Activated T-cell treated with anti-CD3 and anti-CD28 coated beads for 4 hours (primary cell): ENCODE measurements at regions not wholly inside any gene's neighbourhood (a gene's known extent, or its start where the extent isn't known, plus 50 kb on each side); places are given as distances from the start of the nearest gene placed in this dataset.
"Not testable (repeated sequence)": the region's sequence is repeated elsewhere in the genome, so short reads cannot be mapped to it uniquely, and the experiment has no call there.

ENCODE experiments used
- DNase-seq: peaks from one replicate; pipeline ENCODE4 v3.0.0-alpha.2; 2020

DNA sequence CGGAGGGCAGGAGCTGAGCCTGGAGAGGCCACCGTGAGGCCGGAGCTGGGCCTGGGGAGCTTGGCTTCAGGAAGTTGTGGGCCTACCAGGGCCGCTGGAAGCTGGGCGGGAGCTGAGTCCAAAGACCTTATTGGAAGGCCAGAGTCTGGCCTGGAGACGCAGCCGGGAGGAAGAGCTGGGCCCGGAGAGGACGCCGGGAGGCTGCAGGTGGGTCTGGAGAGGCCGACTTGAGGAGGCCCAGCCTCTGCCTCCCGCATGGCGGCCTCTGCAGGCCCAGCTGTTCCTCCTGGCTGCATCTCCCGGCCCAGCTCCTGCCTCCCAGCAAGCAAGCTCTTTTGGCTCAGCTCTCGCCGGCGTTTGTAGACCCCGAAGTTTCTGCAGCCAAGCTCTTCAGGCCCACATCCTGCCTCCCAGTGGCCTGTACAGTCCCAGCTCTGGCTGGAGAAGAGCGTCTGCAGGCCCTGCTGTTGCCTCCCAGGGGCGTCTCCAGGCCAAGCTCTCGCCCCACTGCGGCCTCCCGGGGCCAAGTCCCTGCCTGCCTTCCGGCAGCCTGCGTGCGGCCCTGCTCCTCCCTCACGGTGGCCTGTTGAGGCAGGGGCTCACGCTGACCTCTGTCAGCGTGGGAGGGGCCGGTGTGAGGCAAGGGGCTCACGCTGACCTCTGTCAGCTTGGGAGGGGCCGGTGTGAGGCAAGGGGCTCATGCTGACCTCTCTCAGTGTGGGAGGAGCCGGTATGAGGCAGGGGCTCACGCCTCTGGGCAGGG lies 70.4 kb upstream of the COBL start:
- not testable (repeated sequence) for DNase-seq

- not testable (repeated sequence) for DNase-seq
Measured at GRCh38 chr7:51386184-51386583, 69.6 kb upstream of the COBL start.

GRCh38 chr7:51382243-51382642 lies 65.6 kb upstream of the COBL start:
- DNase-seq, result not testable (repeated sequence)

DNA sequence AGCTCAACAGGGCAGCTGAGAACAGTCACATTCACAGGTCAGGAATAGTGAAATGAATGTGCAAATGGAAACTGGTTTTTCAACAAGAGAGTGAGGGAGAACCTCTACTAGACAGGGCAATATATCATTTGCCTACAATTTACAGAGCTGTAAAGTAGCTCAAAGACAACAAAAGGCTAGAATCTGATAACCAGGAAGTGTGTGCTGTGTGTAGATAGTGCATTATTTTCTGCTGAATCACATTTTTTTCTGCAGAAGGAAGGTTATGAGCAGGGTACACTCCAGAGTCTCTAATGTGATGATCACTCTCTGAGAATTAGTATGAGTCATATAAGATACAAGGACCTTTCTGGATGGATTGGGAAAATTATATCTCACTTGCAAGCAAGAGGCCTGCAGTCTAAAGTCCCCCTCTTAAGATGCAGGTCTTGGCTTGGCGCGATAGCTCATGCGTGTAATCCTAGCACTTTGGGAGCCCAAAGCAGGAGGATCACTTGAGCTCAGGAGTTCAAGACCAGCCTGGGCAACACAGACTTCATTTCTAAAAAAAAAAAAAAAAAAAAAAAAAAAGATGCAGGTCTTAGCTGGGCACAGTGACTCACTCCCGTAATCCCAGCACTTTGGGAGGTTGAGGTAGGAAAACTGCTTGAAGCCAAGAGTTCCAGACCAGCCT lies 59.9 kb upstream of the COBL start:
- DNase-seq, result no peak

- DNase-seq, result no peak
Measured at GRCh38 chr7:51374936-51375335, 58.3 kb upstream of the COBL start.

GRCh38 chr7:51373607-51374006 lies 57.0 kb upstream of the COBL start:
- DNase-seq, result not testable (repeated sequence)

- DNase-seq, result no peak
Measured at GRCh38 chr7:51369746-51370145, 53.1 kb upstream of the COBL start.

GRCh38 chr7:51369228-51369627 lies 52.6 kb upstream of the COBL start:
- DNase-seq, result not testable (repeated sequence)

DNA sequence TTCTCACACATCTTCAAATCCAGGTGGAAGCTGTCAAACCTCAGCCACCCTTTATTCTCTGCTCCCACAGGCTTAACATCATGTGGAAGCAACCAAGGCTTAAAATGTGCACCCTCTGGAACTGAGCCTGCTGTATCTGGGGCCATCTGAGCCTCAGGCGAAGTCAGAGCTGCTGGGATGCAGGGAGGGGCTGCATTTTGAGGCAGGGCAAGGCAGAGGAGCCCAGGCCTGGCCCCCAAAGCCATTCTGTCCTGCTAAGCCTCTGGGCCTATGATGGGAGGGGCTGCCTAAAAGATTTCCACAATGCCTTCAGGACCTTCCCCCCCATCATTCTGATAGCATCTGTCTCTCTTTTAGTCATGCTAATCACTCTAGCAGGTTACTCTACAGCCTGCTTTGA lies 51.7 kb upstream of the COBL start:
- DNase-seq, result no peak

DNA sequence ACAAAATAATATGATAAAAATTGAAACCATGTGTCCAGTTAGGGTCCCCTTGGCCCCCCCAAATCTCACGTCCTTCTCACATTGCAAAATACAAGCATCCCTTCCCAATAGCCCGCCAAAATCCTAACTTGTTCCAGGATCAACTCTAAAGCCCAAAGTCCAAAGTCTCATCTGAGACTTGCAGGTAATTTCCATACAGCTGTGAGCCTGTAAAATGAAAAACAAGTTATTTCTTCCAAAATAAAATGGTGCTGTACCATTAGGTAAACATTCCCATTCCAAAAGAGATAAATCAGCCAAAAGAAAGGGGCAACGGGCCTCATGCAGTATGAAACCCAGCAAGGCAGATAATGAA lies 51.0 kb upstream of the COBL start:
- DNase-seq, result no peak

- no peak for DNase-seq
Measured at GRCh38 chr7:51366930-51367613, 50.5 kb upstream of the COBL start.
